OCI-LY7 (cell line): ENCODE measurements at regions not wholly inside any gene's neighbourhood (a gene's known extent, or its start where the extent isn't known, plus 50 kb on each side); places are given as distances from the start of the nearest gene placed in this dataset.

Experiments
- BruUV-seq: library from RNA; stranded (reverse); fragments of 400-500 nt; replicated peaks from 2 replicates; lab custom pipeline; 2021; lab: Mats Ljungman, UMichigan
- CTCF ChIA-PET: fragments of 300-600 bp; sonication (Branson Sonifier 250); formaldehyde crosslinking; loops from one replicate; lab custom pipeline; 2022; ENCODE audit warnings: antibody characterized with exemption; ENCODE audit not compliant: unreplicated experiment; lab: Charles Lee
- POLR2A ChIA-PET: fragments of 300-600 bp; sonication (Branson Sonifier 250); formaldehyde crosslinking; loops from one replicate; lab custom pipeline; 2022; ENCODE audit warnings: antibody characterized with exemption; lab: Charles Lee
- DNase-seq: peaks from one replicate; pipeline ENCODE4 v3.0.0-alpha.2; 2015; ENCODE audit warnings: low spot score
- H2AFZ ChIP-seq: fragments of 200-600 bp; sonication (generic), shearing (Covaris generic); 2 replicates; pipeline ENCODE4 v1.6.1; 2014; ENCODE audit warnings: mild to moderate bottlenecking, antibody characterized with exemption, low read length, moderate library complexity
- H3K27ac ChIP-seq: fragments of 200-600 bp; sonication (generic); 2 replicates; pipeline ENCODE4 v1.5.1; 2014; ENCODE audit warnings: mixed run types, low read depth, mild to moderate bottlenecking, moderate library complexity, low read length, inconsistent platforms; ENCODE audit not compliant: poor library complexity, severe bottlenecking
- H3K36me3 ChIP-seq: fragments of 200-600 bp; sonication (generic); 2 replicates; pipeline ENCODE4 v1.6.1; 2014; ENCODE audit warnings: mild to moderate bottlenecking, antibody characterized with exemption, low read length, moderate library complexity, mixed read lengths; ENCODE audit not compliant: insufficient read depth
- H3K4me1 ChIP-seq: fragments of 200-600 bp; sonication (generic); 2 replicates; pipeline ENCODE4 v1.5.1; 2014; ENCODE audit warnings: mild to moderate bottlenecking, low read length; ENCODE audit not compliant: insufficient read depth, poor library complexity, severe bottlenecking
- H3K4me2 ChIP-seq: fragments of 200-600 bp; sonication (generic); 2 replicates; pipeline ENCODE4 v1.6.1; 2014; ENCODE audit warnings: mild to moderate bottlenecking, low read length
- H3K4me3 ChIP-seq: fragments of 200-600 bp; sonication (generic); 2 replicates; pipeline ENCODE4 v1.5.1; 2014; ENCODE audit warnings: mild to moderate bottlenecking, low read depth, low read length; ENCODE audit not compliant: poor library complexity, severe bottlenecking
- H3K79me2 ChIP-seq: fragments of 200-600 bp; sonication (generic); 2 replicates; pipeline ENCODE4 v1.6.1; 2016; ENCODE audit warnings: low read depth, mild to moderate bottlenecking, low read length, moderate library complexity, mixed read lengths; ENCODE audit not compliant: insufficient read depth
- H3K9me2 ChIP-seq: fragments of 200-600 bp; sonication (generic); 2 replicates; pipeline ENCODE4 v1.6.1; 2016; ENCODE audit warnings: mild to moderate bottlenecking, low read length, mixed read lengths; ENCODE audit not compliant: insufficient read depth
- H3K9me3 ChIP-seq: fragments of 200-600 bp; sonication (generic); 2 replicates; pipeline ENCODE4 v1.6.1; 2014; ENCODE audit warnings: mild to moderate bottlenecking, mixed run types, low read length, mixed read lengths
- H4K20me1 ChIP-seq: fragments of 200-600 bp; sonication (generic); 2 replicates; pipeline ENCODE4 v1.6.1; 2014; ENCODE audit warnings: mild to moderate bottlenecking, antibody characterized with exemption, low read length, moderate library complexity, mixed read lengths; ENCODE audit not compliant: insufficient read depth
- CTCF ChIP-seq: fragments of 200-600 bp; sonication (generic); conservative IDR thresholded peaks from 2 replicates; pipeline ENCODE4 v1.5.1; 2014; ENCODE audit warnings: mild to moderate bottlenecking, antibody characterized with exemption, low read length, moderate library complexity, mixed read lengths
- EZH2phosphoT487 ChIP-seq: fragments of 200-600 bp; sonication (generic); IDR thresholded peaks from 2 replicates; pipeline ENCODE4 v1.6.1; 2018; ENCODE audit warnings: low read depth, borderline replicate concordance, mild to moderate bottlenecking, mixed run types, antibody characterized with exemption, low read length, moderate library complexity, mixed read lengths
- intact Hi-C: fragments of 100-400 bp; cut with micrococcal nuclease; formaldehyde crosslinking; loops from one replicate; pipeline ENCODE4 v1.10.0; 2022; ENCODE audit not compliant: unreplicated experiment

DNA sequence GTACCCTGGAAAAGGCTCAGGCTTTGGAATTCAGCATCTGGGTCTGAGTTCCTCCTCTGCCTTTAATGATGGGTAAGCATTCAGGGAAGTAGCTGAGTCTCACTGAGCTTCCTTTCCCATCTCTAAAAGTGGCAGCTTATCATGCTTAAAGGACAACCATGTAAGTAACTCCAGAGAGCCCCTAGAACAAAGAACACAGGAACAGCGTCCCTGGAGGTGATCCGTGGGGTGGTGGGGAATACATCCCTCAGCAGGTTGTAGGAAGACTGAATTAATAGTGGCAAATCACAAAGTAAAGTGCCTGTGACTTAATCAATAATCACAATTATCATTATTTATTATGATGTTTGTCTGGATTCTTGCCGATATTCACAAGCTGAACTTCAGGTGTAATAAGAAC is 114.7 kb upstream of the ISX start:
- no peak for DNase-seq
- Histone ChIP-seq H3K4me3 (no peak overlapping the region), H3K4me1 (no peaks in the 10 kb centered on the region), H3K27ac (no peak overlapping the region), H4K20me1 (no peaks in the 10 kb centered on the region), H3K9me3 (no peaks in the 10 kb centered on the region), H3K4me2 (no peak overlapping the region), H3K79me2 (no peaks in the 10 kb centered on the region), H3K36me3 (no peaks in the 10 kb centered on the region), H2AFZ (no peak overlapping the region), H3K9me2 (no peaks in the 10 kb centered on the region)
- no TSS peak for BruUV-seq
- TF ChIP-seq CTCF (no peak), EZH2phosphoT487 (no peak)
- ChIA-PET CTCF (no interaction called here), POLR2A (interaction anchor here (2.0 kb wide), 1 partner anchor 24 kb away, joined by 4 read pairs; no protein-coding TSS in a partner anchor)
- intact Hi-C loops, result no loop called here

DNA sequence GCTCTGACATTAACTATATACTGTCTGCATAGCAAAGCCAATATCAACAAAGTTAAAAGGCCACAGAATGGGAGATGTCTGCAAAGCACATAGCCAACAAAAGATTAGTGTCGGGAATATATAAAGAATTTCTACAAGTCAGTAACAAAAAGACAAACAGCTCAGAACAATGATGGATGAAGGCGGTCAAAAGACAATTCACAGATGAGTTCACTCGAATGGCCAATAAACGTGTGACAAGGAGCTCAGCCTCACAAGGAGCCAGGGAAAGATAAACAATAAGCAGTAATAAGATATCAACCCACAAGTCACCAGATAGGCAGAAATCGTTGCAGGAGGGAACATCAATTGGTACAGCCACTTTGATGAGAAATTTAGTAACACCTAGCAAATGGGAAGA is 106.0 kb upstream of the ISX start:
- DNase-seq, result no peak
- no peak overlapping the region for H3K4me3 ChIP-seq
- H3K36me3 ChIP-seq, result no peaks in the 10 kb centered on the region
- BruUV-seq, result no TSS peak
- no peaks in the 10 kb centered on the region for H4K20me1 ChIP-seq
- no peaks in the 10 kb centered on the region for H3K9me2 ChIP-seq
- ChIA-PET POLR2A (no interaction called here), CTCF (no interaction called here)
- H3K4me1 ChIP-seq, result no peaks in the 10 kb centered on the region
- no peak overlapping the region for H3K27ac ChIP-seq
- H2AFZ ChIP-seq, result no peak overlapping the region
- no peak for TF ChIP-seq EZH2phosphoT487
- no peak for TF ChIP-seq CTCF
- H3K4me2 ChIP-seq, result no peak overlapping the region
- no peaks in the 10 kb centered on the region for H3K9me3 ChIP-seq
- intact Hi-C loops, result no loop called here
- H3K79me2 ChIP-seq, result no peaks in the 10 kb centered on the region

GRCh38 chr22:34966980-34967565 is 98.9 kb upstream of the ISX start:
- H3K4me1 ChIP-seq, result no peaks in the 10 kb centered on the region
- no peak overlapping the region for H2AFZ ChIP-seq
- CTCF ChIA-PET, result no interaction called here
- intact Hi-C loops, result no loop called here
- no peaks in the 10 kb centered on the region for H3K79me2 ChIP-seq
- no peak overlapping the region for H3K4me2 ChIP-seq
- no TSS peak for BruUV-seq
- POLR2A ChIA-PET, result no interaction called here
- H4K20me1 ChIP-seq, result no peaks in the 10 kb centered on the region
- H3K27ac ChIP-seq, result no peak overlapping the region
- H3K4me3 ChIP-seq, result no peak overlapping the region
- H3K9me3 ChIP-seq, result no peaks in the 10 kb centered on the region
- no peak for DNase-seq
- H3K9me2 ChIP-seq, result no peaks in the 10 kb centered on the region
- TF ChIP-seq EZH2phosphoT487 (no peak), CTCF (no peak)
- no peaks in the 10 kb centered on the region for H3K36me3 ChIP-seq
